HG02763 (cell line): ENCODE measurements at regions not wholly inside any gene's neighbourhood (a gene's known extent, or its start where the extent isn't known, plus 50 kb on each side); places are given as distances from the start of the nearest gene placed in this dataset.
"Not testable (repeated sequence)": the region's sequence is repeated elsewhere in the genome, so short reads cannot be mapped to it uniquely, and the experiment has no call there.

Source experiments
- ATAC-seq: cut with Tn5 transposase; IDR thresholded peaks from one replicate; pipeline ENCODE4 v1.9.1; 2021; ENCODE audit warnings: mild to moderate bottlenecking, moderate library complexity; ENCODE audit not compliant: unreplicated experiment

DNA sequence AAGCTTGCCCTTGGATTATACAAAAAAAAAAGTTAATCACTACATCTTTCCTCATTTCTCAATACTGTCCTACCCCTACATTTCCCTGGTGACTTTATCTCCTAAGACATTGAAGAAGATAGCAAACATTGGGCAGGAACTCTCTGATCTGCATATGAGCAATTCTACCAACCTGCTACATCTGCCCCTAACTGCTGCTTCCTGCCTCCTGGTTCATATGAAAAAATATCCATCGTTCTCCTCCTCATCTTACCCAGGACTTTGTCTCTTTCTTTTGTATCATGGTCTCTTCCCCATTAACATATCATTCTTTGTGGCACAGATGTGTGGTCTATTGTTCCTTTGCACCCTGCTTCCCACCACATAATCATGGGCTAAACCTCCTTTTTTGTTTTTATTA, 139.7 kb upstream of the PCGF5 start:
- no peak for ATAC-seq

DNA sequence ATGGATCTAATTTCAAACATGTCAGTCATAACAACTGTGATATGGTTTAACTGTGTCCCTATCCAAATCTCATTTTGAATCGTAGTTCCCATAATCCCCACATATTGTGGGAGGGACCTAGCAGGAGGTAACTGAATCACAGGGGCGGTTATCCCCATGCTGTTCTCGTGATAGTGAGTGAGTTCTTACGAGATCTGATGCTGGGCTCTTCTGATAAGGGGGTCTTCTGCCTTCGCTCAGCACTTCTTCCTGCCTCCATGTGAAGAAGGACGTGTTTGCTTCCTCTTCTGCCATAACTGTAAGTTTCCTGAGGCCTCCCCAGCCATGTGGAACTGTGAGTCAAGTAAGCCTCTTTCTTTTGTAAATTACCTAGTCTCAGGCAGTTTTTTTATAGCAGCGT, 138.0 kb upstream of the PCGF5 start:
- ATAC-seq: no peak

DNA sequence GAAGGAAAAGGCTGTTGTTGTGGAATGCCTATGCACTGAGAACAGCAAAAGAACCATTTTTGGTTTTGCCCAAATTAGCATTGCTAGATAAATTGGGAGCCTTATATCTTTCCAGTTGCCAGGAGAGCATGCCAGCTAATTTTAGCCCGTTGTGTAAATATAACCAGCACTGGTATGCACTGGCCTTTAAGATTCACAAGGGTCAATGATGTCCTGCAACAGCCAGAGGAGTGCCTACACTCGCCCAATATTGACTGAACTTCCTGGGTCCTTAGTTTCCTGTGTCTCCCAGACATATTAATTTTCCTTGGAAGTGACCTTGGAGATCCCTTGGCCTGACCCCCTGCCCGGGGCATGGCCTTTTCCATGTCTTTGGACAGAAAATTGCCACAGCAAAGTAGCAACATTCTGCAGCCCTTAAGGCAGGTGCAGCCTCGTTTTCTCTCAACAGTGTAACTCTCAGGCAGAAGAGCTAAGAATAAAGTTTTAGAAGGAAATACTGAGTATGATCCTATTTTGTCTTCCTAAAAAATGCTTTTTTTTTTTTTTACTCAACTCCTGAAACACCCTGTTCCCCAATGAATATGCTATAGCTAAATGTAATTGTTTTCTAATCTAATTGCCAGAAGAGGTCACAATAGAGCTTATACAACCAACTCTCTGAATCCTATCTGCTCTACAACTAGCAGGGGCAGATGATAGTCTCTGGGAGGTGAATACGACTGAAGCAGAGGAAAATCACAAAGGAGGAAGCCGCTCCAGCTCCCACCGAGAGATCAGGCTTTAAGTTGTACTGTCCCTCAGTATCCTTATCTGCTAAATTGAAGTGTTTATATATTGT, 131.9 kb upstream of the PCGF5 start:
- no peak for ATAC-seq

DNA sequence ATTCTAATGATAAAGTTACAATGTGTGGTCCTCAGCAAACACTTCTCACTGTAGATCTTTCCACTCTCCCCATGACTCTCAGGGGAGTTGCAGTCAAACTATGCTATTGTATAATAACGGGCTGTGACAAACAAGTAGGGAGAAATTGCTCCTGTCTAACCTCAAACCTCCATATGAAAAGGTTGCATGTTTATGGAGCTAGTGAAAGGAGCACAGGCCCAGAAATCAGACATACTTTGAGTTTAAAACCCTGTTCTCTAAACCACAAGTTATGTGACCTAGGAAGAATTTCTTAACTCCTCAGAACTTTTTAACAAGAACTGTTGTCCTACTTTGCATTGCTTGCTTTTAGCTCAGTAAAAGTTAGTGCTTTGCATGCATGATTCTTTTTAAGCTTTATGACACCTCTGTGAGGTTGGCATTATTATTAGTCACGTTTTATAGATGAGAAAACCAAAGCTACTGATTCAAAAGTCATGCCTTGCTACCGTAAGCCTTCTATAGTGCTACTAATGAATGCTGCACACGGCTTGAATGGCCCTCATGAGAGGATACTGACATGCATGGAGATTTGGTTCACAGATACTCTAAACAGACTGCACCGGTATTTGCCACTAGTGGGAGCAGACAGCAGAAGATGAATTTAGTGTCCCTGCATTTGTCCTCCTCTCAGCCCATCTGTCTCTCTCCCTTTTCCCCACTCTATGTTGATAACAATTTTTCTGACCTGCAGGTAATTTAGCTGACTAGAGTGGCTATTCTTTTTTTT, 129.5 kb upstream of the PCGF5 start:
- ATAC-seq: no peak

DNA sequence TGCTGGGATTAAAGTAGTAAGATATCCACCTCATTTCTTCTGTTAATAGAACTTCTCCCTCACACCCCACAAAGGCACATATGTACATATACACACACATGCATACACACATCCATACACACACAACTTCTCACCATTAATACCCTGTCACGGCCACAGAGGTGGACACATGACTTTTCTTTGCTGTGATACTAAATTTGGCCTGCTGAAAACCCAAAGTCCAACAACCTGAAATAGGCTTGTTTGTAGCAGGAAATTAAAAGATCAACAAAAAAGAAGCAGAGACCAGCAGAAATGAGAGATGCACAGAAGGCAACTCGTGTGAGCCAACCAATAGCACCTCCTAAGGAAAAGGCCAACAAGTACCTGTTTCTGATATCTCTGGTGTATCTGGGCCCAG, 128.7 kb upstream of the PCGF5 start:
- no peak for ATAC-seq

DNA sequence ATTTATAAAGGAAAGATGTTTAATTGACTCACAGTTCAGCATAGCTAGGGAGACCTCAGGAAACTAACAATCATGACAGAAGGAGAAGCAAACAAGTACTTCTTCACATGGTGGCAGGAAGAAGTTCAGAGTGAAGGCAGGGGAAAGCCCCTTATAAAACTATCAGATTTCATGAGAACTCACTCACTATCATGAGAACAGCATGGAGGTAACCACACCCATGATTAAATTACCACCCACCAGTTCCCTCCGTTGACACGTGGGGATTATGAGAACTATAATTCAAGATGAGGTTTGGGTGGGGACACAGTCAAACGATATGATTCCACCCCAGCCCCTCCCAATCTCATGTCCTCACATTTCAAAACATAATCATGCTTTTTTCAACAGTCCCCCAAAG, 124.2 kb upstream of the PCGF5 start:
- no peak for ATAC-seq

DNA sequence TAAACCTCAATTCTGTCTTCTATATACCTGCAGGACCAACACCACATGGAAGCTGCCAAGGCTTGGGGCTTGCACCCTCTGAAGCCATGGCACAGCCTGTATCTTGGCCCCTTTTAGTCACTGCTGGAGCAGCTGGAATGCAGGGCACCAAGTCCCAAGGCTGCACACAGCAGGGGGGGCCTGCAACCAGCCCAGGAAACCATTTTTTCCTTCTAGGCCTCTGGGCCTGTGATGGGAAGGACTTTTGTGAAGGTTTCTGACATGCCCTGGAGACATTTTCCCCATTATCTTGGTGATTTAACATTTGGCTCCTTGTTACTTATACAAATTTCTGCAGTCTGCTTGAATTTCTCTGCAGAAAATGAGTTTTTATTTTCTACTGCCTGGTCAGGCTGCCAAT, 123.2 kb upstream of the PCGF5 start:
- ATAC-seq: no peak

DNA sequence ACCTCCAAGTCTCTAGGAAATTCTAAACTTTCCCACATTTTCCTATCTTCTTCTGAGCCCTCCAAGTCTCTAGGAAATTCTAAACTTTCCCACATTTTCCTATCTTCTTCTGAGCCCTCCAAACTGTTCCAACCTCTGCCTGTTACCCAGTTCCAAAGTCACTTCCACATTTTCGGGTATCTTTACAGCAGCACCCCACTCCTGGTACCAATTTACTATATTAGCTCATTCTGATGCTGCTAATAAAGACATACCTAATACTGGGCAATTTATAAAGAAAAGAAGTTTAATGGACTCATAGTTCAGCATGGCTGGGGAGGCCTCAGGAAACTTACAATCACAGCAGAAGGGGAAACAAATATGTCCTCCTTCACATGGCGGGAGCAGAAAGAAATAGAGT, 122.4 kb upstream of the PCGF5 start:
- ATAC-seq: not testable (repeated sequence)

DNA sequence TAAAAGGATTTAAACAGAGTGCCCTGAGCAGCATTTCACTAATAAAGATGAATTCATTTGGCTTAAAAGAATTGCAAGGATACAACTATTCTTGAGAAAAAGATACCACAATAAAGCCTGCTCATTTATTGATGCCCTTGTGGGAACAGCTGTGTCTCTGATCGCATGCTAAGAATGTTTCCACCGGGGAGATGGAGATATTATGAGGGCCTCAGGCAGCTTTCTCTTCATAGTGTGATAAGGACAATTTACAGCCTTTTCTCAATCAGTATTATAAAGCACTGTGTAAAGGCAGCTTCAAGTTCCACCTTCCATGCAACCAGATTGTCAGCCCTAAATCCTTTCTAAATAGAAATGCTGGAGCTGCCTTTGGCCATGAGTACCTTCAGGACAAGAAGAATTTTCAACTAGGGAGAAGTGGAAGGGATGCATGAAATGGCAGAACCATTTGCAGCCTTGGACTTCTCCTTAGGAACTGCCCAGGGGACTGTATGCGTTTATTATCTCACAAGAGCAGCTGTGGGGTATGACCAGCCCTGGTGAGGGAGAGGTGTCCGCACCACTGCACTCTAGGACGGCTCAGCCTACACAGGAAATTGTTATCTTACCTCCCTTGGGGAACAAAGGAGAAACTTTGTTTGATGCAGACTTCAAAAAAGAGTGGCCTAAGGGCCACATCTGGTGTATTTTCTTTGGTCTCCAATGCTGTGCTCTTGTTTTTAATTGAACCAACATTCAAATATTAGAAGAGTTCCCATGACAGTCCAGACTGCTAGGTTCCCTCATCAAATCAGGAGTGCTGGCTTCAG, 116.9 kb upstream of the PCGF5 start:
- peak; percentile 52 for ATAC-seq

DNA sequence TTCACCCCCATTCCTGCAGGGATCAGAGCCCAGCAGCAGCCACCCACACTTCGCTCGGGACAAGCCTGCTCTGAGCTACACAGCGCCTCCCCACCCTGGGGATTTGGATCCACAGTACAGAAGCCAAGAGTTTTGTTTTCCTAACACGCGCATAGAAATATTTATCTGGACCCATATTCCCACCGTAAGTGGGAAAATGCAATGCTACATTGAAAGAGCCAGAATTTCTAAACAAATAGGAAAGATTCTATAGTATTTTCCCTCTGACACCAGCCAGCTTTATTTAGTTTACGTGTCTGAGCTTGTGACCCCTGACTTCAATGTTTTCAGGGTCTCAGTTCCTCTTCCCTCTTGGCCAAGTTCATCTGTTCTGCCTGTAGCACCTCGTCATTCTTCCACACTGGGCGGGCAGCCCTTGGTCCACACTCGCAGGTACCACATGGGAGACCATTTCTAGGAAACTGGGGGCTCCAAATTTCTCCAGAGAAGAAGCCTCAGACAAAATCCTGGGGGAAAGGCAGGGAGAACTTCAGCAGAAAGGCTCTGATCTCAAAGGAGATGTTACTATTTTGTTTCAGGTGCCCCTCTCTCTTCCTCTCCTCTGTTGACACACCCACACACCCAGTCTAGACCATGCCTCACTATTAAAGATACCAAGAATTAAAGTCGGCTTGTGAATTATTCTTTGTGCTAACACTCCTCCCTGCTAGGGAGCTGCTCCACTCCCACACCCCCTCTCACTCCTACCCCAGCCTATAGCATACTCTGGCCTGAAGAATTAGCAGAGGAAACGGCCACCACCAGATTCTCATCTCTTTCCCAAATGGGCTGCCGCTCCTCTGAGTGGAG, 116.0 kb upstream of the PCGF5 start:
- ATAC-seq: no peak

DNA sequence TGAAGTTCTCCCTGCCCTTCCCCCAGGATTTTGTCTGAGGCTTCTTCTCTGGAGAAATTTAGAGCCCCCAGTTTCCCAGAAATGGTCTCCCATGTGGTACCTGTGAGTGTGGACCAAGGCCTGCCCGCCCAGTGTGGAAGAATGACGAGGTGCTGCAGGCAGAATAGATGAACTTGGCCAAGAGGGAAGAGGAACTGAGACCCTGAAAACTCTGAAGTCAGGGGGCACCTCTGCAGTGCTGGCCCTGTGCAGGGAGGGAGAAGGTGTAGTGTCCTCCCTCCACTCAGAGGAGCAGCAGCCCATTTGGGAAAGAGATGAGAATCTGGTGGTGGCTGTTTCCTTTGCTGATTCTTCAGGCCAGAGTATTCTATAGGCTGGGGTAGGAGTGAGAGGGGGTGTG, 115.2 kb upstream of the PCGF5 start:
- ATAC-seq: no peak

DNA sequence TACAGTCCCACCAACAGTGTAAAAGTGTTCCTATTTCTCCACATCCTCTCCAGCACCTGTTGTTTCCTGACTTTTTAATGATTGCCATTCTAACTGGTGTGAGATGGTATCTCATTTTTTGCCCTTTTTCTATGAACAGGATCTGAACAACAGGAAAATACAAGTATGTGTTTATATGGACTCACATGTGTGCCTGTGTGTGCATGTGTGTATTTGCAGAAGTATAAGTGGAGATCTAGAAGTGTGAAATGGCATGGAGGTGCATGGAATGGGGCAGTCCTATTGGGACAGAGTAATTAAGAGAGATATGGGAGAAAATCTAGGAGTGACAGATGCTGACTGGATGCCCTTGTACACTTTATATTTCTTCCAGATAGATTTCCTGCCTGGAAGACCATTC, 111.6 kb upstream of the PCGF5 start:
- ATAC-seq: no peak

DNA sequence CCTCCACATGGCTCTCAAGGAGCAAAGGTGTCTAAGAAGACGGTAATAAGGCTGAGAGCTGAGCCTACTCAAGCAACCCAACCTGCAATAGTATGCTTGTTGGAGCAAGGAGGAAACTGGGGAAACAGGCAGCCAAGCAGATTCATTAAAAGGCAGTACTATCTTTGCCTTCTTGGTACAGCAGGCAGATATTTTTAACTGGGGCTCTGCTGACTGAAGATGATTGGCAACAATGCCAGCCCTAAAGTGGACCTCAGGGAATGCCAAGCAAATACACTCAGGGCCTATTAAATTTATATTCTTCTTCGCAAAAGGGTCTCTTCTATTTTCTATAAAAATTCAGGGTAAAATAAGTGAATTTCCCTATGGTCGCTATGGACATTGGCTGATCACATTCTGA, 109.4 kb upstream of the PCGF5 start:
- no peak for ATAC-seq

DNA sequence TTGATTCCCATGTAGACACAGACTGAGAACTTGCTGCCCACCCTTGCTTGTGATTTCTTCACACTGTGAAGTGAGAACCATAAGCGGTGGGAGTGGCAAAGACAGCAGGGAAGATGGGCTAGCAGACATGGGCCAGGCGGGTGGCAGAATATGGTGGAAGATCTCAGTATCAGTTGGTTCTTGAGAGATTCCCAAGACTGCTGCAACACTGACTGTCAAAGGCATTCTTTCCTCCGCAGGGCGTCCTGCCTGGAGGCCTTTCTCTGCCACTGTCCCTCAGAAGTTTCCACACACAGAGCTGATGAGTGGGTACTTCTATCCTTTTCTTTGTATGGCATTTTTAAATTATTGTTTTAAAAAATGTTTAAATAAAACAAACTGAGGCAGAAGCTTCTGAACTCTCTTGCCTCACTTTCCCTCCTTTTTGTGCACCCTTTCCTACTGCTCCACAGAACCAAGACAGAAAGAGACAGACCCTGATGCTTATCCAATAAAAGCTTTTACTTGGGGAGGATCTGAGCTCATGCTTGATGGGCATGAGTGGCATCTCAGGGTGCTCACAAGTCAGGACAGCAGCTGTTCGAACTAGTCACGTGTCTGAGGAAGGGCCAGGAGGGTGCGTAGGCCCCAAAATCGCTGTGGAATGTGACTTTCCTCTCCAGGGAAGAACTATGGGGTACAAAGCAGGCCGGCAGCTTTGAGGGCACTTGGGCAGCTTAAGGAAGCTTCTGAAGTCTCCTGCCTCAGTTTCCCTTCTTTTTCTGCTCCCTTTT, 104.7 kb upstream of the PCGF5 start:
- ATAC-seq: no peak

DNA sequence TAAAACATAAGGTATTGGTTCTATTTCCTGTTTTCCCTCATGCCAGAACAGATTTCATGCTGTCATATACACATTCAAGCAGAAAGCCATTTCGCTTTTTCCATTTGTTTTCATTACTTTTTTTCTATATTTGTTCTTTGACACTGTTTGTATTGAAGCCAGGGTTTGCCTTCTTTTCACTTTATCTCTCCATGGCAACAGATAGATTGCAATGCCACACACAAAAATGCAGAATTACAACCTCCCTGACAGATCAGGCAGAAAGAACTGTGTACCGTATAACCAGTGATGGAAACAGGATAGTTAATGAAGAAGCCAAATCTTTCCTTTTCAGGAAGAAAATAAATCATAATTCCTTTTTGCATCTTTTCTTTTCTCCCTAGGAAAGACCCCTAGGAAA, 103.0 kb upstream of the PCGF5 start:
- no peak for ATAC-seq

DNA sequence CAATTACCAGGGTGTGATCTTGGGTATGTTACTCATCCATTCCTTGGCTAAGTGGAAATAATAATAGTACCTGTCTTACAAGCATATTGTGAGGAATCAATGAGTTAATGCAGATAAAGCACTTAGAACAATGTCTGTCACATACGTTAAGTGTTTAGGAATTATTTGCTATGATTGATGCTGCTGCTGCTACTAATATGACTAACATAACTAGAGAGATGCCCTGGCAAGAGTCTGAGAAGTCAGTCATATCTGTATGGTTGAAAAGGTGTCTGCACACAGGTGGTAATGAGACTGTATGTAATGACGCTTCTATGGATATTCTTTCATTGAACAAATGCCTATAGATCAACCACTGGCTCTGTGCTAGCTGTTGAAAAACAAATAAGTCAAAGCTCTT, 100.1 kb upstream of the PCGF5 start:
- no peak for ATAC-seq

DNA sequence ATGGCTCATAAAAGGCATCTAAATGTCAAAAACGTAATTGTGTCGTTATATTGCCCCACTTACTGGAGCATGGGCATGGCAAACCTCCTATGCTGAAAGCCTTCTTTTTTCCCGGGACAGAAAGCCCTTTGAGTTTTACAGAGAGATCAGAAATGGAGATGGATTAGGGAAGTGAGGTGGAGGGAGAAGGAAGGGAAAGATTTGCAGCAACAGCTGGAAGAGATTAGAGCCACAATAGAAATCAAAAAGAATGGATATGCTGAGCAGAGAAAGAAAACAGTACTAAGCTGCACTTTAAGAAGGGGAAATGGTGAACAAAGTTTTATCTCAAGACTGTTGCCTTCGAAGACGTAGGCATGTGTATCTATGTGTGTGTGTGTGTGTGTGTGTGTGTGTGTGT, 97.2 kb upstream of the PCGF5 start:
- no peak for ATAC-seq

DNA sequence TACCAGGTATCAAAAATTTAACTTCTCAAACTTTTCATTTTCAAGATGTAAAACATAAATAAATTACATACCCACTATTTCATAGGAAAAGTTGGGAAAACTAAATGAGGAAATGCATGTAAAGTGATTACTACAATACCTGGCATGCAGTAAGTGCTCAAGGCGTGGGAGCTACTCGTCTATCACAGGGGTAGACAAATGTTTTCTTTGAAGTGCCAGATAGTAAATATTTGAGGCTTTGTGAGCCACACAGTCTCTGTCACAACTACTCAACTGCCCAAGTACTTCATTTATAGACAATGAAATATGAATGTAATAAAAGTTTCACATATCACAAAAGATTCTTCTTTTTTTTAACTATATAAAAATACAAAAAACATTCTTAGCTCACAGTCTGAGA, 96.4 kb upstream of the PCGF5 start:
- ATAC-seq: no peak

DNA sequence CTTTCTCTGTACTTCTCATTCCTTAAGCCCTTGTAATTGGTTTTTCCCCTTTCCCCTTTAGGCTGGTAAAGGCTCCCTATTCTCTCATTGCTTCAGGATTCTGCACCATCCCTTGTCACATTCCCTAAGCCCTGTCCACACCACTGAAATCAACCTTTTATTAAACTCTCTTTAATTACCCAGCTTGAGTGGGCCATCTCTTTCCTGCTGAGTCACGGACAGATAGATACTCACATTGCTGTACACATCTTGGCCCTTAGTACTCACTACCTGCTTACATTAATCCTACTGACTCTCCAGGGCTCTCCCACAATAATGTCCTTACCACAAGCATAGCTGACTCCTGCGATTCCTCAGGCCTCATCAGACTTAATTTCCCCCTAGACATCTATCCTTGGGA, 94.0 kb upstream of the PCGF5 start:
- no peak for ATAC-seq
